ENCODE measurements at regions not wholly inside any gene's neighbourhood (a gene's known extent, or its start where the extent isn't known, plus 50 kb on each side); places are given as distances from the start of the nearest gene placed in this dataset.

DNA sequence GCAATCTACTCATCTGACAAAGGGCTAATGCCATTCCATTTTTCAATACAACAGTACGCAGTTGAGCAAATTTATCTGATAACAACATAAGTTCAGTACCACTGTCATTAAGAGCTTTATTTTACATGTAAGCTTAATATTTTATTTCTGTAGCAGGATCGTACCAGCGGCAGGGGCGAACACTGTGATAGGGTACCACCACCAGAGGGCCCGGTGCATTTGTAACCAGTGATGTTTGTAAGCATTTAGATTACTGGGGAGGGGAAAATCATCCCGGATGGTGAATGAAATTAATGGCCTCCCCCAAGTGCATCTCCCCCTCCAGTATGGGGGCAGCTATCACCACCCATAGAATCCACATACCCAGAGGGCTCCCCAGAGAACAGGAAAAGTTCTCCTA lies 179.0 kb downstream of the ADGRA3 start:
- DNase-seq (ENCODE audit: low read depth in 2 of 2) = no peak

GRCh38 chr4:22334155-22334554 lies 181.7 kb downstream of the ADGRA3 start:
- DNase-seq (ENCODE audit: low read depth in 2 of 2) = no peak

DNA sequence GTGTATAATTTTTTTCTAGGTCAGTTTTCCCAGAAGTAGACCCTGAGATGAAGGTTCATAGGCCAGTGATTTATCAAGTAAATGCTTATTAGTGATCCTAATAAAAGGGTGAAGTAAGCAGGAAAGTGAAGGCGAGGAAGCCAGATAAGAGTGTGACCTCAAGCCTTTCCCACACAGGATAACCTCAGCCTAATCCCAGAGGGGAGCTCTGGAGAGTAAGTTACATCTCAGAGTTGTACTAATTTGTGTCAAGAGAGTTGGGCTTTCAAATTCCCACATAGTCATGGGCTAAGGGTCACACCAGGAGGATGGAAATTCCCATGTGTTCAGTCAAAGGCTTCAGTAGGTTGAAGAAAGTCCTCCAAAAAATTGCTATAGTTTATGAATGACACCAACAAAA lies 191.4 kb downstream of the ADGRA3 start:
- DNase-seq (ENCODE audit: low read depth in 2 of 2) = no peak

DNA sequence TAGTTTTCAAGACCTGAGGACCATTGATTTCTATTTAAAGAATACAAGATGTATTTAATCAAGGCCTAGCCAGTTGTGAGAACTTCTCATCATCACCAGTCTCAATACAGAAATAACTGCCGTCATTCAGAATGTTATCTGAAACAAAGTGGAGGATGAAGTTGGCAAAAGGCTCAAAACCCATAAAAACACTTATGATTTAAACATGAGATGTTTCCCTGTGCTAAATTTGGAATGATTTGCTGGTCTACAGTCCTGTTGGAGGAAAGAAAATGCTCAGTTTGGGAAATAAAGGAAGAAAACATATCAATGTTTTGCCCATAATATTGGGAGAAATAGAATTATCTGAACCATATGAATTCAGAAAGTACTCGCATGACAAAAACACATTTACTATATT lies 192.2 kb downstream of the ADGRA3 start:
- DNase-seq (ENCODE audit: low read depth in 2 of 2) = no peak

- no peak for DNase-seq (ENCODE audit: low read depth in 2 of 2)
Measured at GRCh38 chr4:22322996-22323395, 192.9 kb downstream of the ADGRA3 start.

- no peak for DNase-seq (ENCODE audit: low read depth in 2 of 2)
Measured at GRCh38 chr4:22315628-22316027, 200.2 kb downstream of the ADGRA3 start.

DNA sequence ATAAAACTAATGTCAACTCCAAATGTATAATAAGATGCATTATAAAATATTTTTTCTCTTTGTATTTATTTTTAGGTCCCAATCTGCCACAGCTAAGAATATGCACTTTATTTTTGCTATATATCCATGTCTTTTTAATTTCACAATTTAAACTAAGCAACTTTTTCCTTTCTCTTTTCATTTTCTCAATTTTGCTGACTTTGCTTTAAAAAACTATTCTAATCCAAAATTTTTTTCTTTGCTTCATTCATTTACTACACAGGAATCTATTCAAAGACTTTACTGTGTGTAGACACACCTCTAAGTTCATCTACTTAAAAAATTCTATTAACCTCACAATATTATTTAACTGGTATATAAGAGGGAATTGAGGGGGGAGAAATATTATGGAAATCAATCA lies 201.9 kb downstream of the ADGRA3 start:
- no peak for DNase-seq (ENCODE audit: low read depth in 2 of 2)

DNA sequence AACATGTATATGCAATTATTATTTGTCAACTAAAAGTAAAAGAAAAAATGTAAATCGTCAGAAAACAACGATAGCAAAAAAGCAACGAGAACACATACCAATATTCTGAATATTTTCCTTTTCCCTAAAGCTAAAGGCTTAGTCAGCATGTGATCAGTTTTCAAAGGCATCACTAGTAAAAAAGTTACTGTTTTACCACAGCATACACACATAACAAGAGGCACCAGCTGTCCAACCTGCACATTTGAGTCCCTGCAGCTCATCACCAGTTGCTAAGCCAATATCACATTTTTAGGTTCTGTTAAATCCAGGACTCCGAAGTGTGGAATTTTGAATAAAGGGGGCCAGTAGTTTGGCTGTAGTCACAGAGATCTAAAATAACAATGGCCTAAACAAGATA lies 203.8 kb downstream of the ADGRA3 start:
- no peak for DNase-seq (ENCODE audit: low read depth in 2 of 2)

DNA sequence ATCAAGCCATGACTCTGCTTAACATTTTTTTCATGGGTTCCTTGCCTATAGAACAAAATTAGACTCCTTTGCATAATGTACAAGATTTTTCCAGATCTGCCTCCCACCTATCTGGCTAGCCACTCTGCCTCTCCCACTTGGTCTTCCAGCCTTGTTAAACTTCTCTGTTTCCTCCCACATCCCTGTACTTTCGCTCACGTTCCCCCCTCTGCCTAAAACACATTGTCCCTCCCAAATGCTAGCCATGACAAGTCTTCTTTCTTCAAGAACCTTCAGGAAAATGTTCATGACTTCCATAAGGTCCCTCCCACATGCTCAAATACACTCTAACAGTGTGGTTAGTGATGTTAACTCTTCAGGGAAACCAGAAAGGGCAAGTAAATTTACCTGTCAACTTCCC lies 214.6 kb downstream of the ADGRA3 start:
- no peak for DNase-seq (ENCODE audit: low read depth in 2 of 2)

GRCh38 chr4:22299678-22300077 lies 216.2 kb downstream of the ADGRA3 start:
- no peak for DNase-seq (ENCODE audit: low read depth in 2 of 2)

GRCh38 chr4:22287631-22288030 lies 228.2 kb downstream of the ADGRA3 start:
- DNase-seq (ENCODE audit: low read depth in 2 of 2) = no peak

GRCh38 chr4:22268350-22269025 lies 247.4 kb downstream of the ADGRA3 start:
- DNase-seq (ENCODE audit: low read depth in 2 of 2) = no peak

GRCh38 chr4:22264261-22264660 lies 251.6 kb downstream of the ADGRA3 start:
- DNase-seq (ENCODE audit: low read depth in 2 of 2) = no peak

GRCh38 chr4:22253431-22253830 lies 262.4 kb downstream of the ADGRA3 start:
- DNase-seq (ENCODE audit: low read depth in 2 of 2) = no peak

DNA sequence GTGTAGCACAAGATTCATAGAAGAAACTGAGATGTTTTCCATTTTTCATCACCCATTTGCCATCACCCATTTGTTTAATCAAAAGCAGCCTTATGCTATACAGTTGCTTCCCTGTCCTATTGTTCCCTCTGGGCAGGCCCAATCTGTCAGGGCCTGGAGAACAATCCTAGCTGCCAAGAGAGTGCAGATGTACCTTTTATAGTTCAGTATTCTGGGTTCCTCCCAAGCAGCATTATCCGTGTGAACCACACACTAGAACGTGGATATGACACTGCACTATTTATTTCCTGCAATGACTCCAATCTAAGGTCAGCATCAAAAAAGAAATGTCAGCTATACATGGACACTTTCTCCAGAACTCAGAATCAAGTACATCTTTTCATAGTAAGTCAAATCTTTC lies 269.0 kb downstream of the ADGRA3 start:
- no peak for DNase-seq (ENCODE audit: low read depth in 2 of 2)

DNA sequence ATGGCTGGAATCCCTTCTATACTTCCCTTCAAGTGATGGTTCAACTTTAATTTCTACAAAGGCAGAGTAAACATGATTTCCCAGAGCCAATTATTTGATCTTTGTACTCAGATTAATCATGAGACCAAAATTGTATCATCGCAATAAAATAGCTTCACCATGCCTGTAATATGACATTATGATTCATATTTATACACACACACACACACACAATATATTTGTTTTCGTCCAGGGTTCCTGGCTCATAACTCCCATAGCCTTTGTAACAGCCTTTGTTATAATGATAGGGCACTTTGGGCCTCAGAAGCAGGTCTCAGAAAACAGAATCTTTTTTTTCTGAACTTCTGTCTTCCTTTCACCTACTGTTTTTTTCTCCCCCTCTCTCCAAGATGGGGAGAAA lies 270.6 kb downstream of the ADGRA3 start:
- DNase-seq (ENCODE audit: low read depth in 2 of 2) = no peak

DNA sequence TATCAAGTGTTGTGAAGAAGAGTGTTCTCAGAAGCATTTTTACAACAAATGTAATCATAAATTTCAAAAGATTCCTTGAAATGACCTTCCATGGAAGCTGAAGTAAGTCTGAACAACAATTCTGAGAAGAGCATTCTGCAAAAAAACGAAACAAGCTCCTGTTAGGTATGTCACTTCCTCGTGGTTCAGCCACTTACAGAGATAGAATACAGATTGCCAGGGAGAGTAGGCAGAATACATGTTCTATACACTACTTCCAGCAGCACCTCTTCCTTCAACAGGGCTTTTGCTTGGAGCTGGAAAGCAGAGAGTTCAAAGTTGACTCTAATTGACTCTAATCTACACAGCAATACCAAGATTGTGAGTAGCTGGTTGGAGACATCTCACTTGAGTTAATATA lies 274.5 kb downstream of the ADGRA3 start:
- DNase-seq (ENCODE audit: low read depth in 2 of 2) = no peak

DNA sequence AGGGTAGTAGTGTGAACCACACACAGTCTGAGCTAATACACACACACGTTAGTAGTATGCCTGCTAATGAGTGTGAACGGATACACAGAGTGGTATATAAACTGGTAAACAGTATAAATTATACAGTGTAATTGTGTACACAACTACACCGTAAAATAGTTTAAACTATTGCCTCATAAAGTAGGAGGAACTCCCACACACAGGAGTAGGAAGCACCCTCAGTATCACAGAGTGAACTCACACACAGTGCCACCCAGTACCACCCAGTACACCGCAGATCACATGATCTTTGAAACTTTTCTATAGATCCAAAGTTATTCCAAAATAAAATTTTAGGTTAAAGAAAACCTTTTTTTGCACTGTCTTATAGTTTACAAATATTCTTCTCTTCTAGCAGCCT lies 275.1 kb downstream of the ADGRA3 start:
- no peak for DNase-seq (ENCODE audit: low read depth in 2 of 2)

- no peak for DNase-seq (ENCODE audit: low read depth in 2 of 2)
Measured at GRCh38 chr4:22238742-22239141, 277.1 kb downstream of the ADGRA3 start.

- DNase-seq (ENCODE audit: low read depth in 2 of 2) = no peak
Measured at GRCh38 chr4:22237846-22238494, 277.9 kb downstream of the ADGRA3 start.

DNA sequence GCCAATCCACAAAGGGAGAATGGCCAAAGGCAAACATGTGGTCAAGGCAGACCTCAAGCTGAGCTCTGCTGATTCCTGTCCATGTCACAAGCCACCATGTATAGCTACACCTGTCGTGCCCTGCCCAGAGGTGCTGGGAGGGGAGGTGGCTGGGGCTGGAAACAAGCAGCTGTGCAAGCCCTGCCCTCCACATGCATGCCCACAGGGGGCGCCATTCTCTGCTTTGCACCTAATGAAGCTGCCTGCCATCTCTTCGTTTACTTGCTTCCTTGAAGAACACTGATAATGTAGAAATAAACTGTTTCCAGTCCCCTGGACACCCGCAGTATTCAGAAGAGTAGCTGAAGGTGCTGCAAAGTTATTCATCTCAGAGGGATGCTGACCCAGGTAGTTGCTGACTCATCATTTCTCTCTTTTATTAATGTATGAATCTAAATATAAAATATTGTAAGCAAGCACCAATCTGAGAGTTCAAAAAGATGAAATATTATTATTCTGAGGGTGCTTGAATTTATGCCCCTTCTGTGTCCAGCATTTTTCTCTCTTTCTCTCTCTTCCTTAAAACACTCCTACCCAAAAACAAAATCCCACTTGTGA lies 278.6 kb downstream of the ADGRA3 start:
- DNase-seq (ENCODE audit: low read depth in 2 of 2) = peak; percentile 16 to 26

GRCh38 chr4:22235698-22236097 lies 280.2 kb downstream of the ADGRA3 start:
- DNase-seq (ENCODE audit: low read depth in 2 of 2) = no peak

DNA sequence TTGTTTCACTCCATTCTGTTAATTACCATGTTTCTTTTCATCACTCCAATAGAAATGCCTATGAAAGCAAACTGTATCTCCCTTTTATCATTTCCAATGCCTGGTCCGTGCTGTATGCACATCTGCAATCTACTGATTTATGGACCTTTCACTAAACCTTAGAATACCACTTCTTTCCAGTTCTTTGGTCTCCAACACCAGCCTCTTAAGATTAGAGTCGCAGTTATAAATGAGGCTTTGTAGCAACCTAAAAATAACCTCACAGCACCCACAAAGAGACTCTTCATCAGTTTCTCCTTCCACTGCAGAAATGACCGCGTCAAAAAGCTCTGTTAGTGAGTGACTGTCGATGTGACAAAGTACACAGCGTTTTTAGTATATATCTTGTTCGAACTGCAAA lies 282.6 kb downstream of the ADGRA3 start:
- DNase-seq (ENCODE audit: low read depth in 2 of 2) = no peak
